Vagina (tissue), 2 donors: ENCODE measurements at regions not wholly inside any gene's neighbourhood (a gene's known extent, or its start where the extent isn't known, plus 50 kb on each side); places are given as distances from the start of the nearest gene placed in this dataset.

Experiments used
- POLR2A ChIP-seq, 2 donors: fragments of 450-650 bp; IDR thresholded peaks; one replicate each; pipeline ENCODE4 v1.6.1; 2017; ENCODE audit warnings: antibody characterized with exemption in 2 of 2, mild to moderate bottlenecking in 2 of 2, moderate library complexity in 2 of 2
- TF ChIP-seq, protein P1 (sequence below), 3 experiments: fragments of 450-650 bp in 2 of 3; fragments of 200-600 bp in 1 of 3; sonication (generic) in 1 of 3; IDR thresholded peaks; one replicate each; pipeline ENCODE4 v1.5.1; 2017 to 2019; ENCODE audit warnings: antibody characterized with exemption in 3 of 3, mild to moderate bottlenecking in 2 of 3, moderate library complexity in 2 of 3

- TF ChIP-seq, protein P1, sequence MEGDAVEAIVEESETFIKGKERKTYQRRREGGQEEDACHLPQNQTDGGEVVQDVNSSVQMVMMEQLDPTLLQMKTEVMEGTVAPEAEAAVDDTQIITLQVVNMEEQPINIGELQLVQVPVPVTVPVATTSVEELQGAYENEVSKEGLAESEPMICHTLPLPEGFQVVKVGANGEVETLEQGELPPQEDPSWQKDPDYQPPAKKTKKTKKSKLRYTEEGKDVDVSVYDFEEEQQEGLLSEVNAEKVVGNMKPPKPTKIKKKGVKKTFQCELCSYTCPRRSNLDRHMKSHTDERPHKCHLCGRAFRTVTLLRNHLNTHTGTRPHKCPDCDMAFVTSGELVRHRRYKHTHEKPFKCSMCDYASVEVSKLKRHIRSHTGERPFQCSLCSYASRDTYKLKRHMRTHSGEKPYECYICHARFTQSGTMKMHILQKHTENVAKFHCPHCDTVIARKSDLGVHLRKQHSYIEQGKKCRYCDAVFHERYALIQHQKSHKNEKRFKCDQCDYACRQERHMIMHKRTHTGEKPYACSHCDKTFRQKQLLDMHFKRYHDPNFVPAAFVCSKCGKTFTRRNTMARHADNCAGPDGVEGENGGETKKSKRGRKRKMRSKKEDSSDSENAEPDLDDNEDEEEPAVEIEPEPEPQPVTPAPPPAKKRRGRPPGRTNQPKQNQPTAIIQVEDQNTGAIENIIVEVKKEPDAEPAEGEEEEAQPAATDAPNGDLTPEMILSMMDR (IDR thresholded peaks at IDR 0.05): no peak
- no peak for TF ChIP-seq POLR2A (IDR thresholded peaks at IDR 0.05)
These were observed 255.3 kb upstream of the LRTM1 start for GRCh38 chr3:55183201-55183600.
